ENCODE measurements at regions not wholly inside any gene's neighbourhood (a gene's known extent, or its start where the extent isn't known, plus 50 kb on each side); places are given as distances from the start of the nearest gene placed in this dataset.

GRCh38 chr1:30325085-30325935 is 398.1 kb downstream of the MATN1 start:
- Histone ChIP-seq H3K4me2 (ENCODE audit: low read length) (no peak overlapping the region), H3K9me2 (ENCODE audit: insufficient read depth, low read length) (no peaks in the 10 kb centered on the region), H3K27ac (ENCODE audit: low read length) (no peak overlapping the region), H4K20me1 (ENCODE audit: insufficient read depth) (no peaks in the 10 kb centered on the region), H3K9me3 (ENCODE audit: low read length) (no peaks in the 10 kb centered on the region), H3K9ac (ENCODE audit: low read length) (no peak overlapping the region), H3K36me3 (ENCODE audit: insufficient read depth, low read length) (no peaks in the 10 kb centered on the region), H2AFZ (ENCODE audit: low read depth, low read length) (no peak overlapping the region), H3F3A (ENCODE audit: insufficient read depth, low read length, poor library complexity, severe bottlenecking) (no peaks in the 10 kb centered on the region), H3K4me3 (ENCODE audit: low read length) (no peak overlapping the region), H3K27me3 (ENCODE audit: insufficient read depth, low read depth, low read length) (no peaks in the 10 kb centered on the region), H3K79me2 (replicated peaks; ENCODE audit: insufficient read depth, low read length) (no peaks in the 10 kb centered on the region)
- TF ChIP-seq SMC3 (conservative IDR thresholded peaks at IDR 0.05; ENCODE audit: poor library complexity), result no peak
- TF ChIP-seq RAD21 (conservative IDR thresholded peaks at IDR 0.05), result no peak
- TF ChIP-seq EP300 (conservative IDR thresholded peaks at IDR 0.05; ENCODE audit: poor library complexity, severe bottlenecking), result no peak
- TF ChIP-seq REST (IDR thresholded peaks at IDR 0.05; ENCODE audit: borderline replicate concordance), result no peak
- no peak for TF ChIP-seq EZH2 (IDR thresholded peaks at IDR 0.05; ENCODE audit: borderline replicate concordance, insufficient read depth, low read length, poor library complexity, severe bottlenecking)
- no peak for TF ChIP-seq POLR2AphosphoS5 (IDR thresholded peaks at IDR 0.05)
- TF ChIP-seq CTCF (IDR thresholded peaks at IDR 0.05; ENCODE audit: poor library complexity, severe bottlenecking), result no peak
- TF ChIP-seq TAF1 (IDR thresholded peaks at IDR 0.05; ENCODE audit: low read depth), result no peak
- TF ChIP-seq MXI1 (conservative IDR thresholded peaks at IDR 0.05; ENCODE audit: poor library complexity, severe bottlenecking), result no peak

GRCh38 chr1:30324251-30325084 is 398.9 kb downstream of the MATN1 start:
- no peaks in the 10 kb centered on the region for H3K79me2 ChIP-seq (replicated peaks; ENCODE audit: insufficient read depth, low read length)
- H4K20me1 ChIP-seq (ENCODE audit: insufficient read depth), result no peaks in the 10 kb centered on the region
- no peaks in the 10 kb centered on the region for H3K27me3 ChIP-seq (ENCODE audit: insufficient read depth, low read depth, low read length)
- H3F3A ChIP-seq (ENCODE audit: insufficient read depth, low read length, poor library complexity, severe bottlenecking), result no peaks in the 10 kb centered on the region
- H3K27ac ChIP-seq (ENCODE audit: low read length), result no peak overlapping the region
- no peaks in the 10 kb centered on the region for H3K36me3 ChIP-seq (ENCODE audit: insufficient read depth, low read length)
- H3K4me3 ChIP-seq (ENCODE audit: low read length), result peak overlapping the region; percentile 13
- H3K9me2 ChIP-seq (ENCODE audit: insufficient read depth, low read length), result no peaks in the 10 kb centered on the region
- no peaks in the 10 kb centered on the region for H3K9me3 ChIP-seq (ENCODE audit: low read length)
- H2AFZ ChIP-seq (ENCODE audit: low read depth, low read length), result no peak overlapping the region
- TF ChIP-seq RAD21 (conservative IDR thresholded peaks at IDR 0.05) (no peak), REST (IDR thresholded peaks at IDR 0.05; ENCODE audit: borderline replicate concordance) (no peak), POLR2AphosphoS5 (IDR thresholded peaks at IDR 0.05) (no peak), EP300 (conservative IDR thresholded peaks at IDR 0.05; ENCODE audit: poor library complexity, severe bottlenecking) (no peak), TAF1 (IDR thresholded peaks at IDR 0.05; ENCODE audit: low read depth) (no peak), MXI1 (conservative IDR thresholded peaks at IDR 0.05; ENCODE audit: poor library complexity, severe bottlenecking) (no peak)
- peak overlapping the region; percentile 17 for H3K9ac ChIP-seq (ENCODE audit: low read length)
- H3K4me2 ChIP-seq (ENCODE audit: low read length), result no peak overlapping the region

Data from neural cell (in vitro differentiated cells).